Renal cortex interstitium (tissue), 11 donors: ENCODE measurements at regions not wholly inside any gene's neighbourhood (a gene's known extent, or its start where the extent isn't known, plus 50 kb on each side); places are given as distances from the start of the nearest gene placed in this dataset.

Experiments
- DNase-seq, 11 donors: peaks; one replicate each; pipeline ENCODE4 v3.0.0-alpha.2; 2013; ENCODE audit warnings: low read depth in 9 of 11, low spot score in 4 of 11; ENCODE audit errors: extremely low read depth in 1 of 11

DNA sequence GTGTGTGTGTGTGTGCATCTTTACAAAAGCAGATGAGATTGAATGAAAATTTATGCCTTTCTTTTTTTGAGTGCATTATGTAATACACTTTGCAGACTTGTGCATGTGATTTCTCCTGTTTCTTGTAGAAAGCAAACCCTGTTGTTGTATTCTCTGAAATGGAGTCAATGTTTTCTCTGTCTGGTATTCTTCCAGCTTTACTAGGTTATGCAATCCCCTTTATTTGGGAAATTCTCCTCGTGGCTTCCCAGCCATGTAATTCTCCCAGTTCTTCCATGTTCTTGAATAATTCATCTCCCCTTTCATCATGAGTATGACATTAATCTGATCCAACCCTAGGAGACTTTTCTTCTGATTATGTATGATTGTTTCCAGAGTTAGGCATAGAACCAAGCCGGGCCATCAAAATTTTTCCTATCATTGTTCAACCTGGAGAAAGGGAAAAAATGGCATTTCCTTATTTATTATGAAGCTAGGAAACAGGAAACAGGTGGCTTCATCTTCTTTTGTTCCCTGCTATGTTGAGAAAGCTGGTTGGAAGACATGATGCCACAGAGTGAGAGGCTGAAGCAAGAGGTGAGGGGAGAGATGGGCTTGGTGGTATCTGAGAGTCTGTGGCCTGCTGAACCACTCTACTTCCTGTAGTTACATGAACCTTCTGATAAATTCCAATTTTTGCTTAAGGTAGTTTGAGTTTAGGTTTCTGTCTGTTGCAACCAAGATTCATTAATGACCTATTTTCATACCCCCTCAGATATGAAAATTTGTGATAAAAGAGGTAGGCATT lies 68.8 kb downstream of the PRL start:
- DNase-seq: no peak

DNA sequence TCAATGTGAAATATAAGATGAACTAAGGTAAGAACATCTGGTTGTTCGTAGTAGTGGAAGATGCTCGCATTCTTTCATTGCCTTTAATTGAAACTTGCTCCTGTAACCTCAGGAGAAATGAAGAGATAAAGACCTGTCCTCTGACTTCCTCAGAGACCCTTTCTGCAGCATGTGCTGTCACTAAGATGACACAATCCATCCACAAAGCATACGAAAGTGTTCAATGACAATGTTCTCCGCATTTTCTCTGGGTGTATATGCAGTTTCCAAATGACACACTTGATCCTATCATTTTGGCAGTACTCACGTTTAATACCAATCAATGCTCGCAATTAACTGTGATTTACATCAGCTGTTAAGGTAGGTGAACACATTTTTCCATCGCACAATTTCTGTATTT lies 65.8 kb downstream of the PRL start:
- no peak for DNase-seq

DNA sequence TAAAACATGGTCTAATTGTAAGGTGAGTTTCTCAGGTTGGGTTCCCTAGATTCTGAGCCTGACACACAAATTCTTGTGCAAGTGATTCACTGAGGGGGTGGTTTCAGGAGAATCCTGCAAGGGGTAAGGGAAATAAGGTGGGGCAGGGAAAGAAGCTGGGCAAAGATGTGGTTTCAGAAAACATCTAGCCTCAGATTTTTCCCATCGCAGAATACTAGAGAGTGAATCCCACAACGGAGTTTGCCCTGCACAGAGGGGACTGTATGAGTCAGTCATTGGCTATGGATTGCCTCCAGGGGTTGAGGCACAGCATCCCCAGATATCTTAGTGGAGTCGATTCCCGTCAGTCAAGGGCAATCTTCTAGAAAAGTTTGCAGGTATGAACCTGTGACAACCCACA lies 65.2 kb downstream of the PRL start:
- no peak for DNase-seq

DNA sequence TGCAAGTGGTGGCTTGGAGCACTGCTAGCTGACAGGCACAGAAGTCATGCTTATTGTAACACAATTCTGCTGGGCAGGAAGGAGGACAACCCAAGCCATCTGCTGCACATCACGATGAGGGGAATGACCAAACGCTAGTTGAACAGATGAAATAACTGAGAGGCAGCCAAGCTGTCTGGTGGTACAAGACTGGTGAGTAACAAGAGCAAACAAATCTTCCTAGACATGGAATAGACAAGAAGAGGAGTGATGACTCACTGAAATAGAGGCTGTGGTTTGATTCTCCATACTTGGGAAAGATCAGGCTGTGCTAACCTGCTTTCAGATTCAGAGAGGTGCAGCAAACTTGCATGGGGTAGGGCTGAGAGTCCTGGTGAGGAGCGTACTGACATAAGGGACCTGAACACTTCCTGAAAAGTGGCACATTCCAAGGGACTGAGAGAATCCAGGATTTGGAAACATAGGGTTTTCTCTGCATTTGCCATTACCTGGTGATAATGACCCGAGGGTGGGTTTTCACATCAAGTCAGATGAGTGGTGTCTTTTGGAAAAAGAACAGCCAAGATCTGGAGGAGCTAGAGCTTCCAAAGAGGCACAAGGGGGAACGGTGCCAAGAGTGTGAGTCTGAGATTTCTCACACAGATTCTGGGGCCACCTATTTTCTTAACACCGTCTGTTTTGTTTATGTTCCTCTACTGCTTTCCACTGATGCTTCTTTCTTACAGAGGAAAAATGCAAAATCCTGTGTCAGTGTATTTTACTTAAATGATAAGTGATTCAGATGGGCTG lies 60.0 kb downstream of the PRL start:
- DNase-seq: no peak
